HL-60/S4 treated with retinoic acid at 250 ng/mL for 4 days and 3 days (cell line): ENCODE measurements at regions not wholly inside any gene's neighbourhood (a gene's known extent, or its start where the extent isn't known, plus 50 kb on each side); places are given as distances from the start of the nearest gene placed in this dataset.

Experiments used
- in situ Hi-C: fragments of 300-500 bp; cut with MboI; formaldehyde crosslinking; loops from 2 replicates; pipeline ENCODE4 v1.7.0; 2022; ENCODE audit warnings: low sequenced_read_pairs

DNA sequence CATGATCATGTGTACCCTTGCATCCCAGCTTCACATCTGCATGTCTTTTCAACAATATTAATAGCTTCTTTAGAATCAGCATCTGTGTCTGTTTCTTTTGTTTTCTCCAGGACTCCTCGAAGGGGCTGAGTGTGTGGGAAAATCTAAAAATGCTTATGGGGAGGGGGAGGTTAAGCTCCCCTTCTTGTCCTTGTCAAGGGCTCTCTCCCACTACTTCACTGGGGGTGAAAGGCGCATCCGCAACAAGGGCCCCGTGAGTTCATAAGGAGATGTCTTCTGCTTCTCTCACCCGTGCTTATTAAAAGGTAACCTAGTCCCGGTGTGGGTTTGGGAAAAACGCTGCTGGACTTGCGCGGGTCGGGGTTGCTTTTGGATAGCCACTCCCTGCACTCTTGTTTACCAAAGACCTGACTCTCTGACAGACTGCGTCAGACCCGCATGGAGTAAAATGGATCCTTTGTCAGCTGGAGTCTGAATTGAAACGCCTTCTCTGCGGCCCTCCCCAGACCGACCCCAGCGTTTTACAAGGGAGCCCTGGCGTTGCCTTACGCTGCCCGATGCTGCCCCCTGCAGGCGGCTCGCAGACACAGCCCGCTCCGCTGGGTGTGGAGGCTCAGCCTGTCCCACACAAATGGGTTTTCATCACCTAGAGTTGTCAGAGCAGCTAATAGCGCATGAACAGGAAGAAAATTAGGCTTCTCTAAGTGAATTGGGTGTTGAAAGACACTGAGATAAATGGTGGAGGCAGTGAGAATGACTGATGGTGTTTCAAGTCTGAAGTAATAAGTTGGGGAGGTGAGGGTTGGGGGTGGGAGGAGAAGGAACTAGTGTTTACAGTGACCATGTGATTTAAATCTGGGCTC, 53.8 kb downstream of the IER5 start:
- in situ Hi-C loops: loop anchor here (5.0 to 10.0 kb wide), 2 partner anchors 60 to 258 kb away; no protein-coding TSS in a partner anchor

DNA sequence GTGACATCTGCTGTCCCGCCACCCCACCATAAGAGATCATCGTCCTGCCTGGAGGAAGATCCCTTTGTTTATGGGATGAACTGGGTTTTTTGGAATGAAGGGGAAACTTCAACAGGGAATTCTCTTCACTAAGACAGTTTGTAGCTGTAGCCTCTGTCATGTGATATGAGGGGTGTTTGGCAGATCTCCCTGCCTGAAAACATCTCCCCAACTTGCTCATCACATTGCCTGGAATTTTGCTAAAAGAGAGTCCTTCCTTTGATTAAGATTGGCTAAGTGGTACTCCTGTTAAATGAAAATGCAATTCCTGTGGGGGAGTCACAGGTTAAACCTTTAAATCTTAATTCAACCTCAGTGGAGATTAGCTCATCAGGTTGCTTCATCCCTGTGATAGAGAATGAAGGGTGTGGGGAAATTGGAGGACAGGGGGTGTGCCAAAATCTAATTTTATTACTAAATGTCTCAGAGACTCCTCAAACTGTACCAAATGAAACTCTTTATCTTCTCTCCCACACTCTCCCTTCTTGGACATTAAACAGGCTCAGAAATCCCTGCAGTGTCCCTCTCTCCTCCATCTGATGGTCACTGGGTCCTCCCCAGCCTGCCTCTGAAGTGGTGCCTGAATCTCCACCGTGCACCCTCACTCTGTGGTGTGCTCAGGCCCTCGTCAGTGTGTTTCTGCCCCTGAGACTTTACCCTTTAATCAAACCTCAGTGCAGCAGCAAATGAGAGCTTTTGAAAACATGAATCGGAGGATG, 54.8 kb downstream of the IER5 start:
- in situ Hi-C loops: loop anchor here (5.0 to 10.0 kb wide), 2 partner anchors 61 to 258 kb away; no protein-coding TSS in a partner anchor

DNA sequence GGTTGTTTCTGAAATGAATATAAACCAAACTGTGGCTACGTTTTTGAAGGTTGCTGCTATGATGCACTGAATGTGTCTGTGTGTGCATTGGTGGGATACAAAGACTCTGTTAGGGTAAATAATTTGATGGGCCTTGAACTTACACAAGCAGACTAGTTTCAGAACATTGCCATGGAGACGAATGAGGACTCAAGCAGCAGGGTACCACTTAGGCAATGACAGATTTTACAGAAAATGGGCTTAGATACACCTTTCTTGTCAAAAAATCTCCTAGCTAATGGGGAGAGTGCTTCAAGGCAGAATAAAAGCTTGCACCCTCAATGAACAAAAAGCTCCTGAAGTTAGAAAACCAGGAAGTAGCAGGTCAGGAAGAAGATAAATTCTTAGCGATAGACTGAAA, 55.7 kb downstream of the IER5 start:
- in situ Hi-C loops: loop anchor here (5.0 to 10.0 kb wide), 2 partner anchors 62 to 259 kb away; no protein-coding TSS in a partner anchor

DNA sequence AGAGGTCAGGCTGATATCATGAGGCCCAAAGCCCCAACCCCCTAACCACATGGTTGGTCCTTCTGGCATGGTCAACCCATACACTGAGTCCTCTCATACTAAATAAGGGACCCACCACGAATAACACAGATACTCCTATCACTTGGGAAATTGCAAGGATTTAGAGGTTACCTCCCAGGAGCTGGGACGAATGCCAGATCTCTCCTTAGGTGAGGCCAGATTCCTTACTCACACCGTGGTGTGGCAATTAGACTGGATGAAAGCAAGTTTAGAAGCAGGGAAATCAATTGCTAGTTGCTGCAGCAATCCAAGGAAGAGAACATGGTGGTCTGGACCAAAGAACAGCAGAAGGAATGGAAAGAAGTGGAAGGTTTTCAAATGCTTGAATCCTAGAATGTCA, 60.1 kb downstream of the IER5 start:
- in situ Hi-C loops: loop anchor here (10.0 kb wide), 1 partner anchor 264 kb away; no protein-coding TSS in a partner anchor

DNA sequence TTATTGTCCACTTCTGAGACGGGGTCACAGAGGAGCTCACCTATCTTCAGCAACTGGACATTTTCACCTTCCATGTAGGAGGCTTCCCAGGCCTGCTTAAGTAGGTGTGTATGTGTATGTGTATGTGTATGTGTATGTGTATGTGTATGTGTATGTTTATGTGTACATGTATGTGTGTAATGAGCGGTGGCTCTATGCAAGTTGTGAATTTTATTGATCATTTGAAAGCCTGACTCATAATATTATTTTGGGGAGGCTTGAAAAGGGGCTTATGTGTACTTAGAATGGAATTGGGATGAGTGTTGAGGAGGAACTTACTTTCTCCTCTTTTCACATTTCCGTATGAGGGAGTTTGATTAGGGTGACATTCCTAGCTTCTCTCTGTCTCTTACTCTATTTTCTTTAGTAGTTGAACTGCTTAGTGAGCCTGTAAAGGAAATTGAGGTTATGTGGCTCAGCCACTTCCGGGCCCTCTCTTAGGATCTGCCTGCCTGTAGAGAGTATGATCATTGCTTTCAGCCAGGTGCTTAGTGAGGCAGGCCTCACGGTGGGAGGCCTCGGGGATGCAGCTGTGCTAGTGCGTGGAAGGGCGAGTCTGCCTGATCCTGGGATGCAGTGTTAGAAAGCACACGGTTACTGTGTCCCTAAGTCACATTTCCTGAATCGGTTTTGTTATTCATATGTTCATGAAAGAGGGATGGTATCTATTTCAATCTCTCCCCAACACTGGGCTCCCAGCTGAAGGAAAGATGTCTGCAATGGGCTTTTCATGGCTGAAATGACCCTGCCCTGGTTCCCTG, 61.0 kb downstream of the IER5 start:
- in situ Hi-C loops: loop anchor here (10.0 kb wide), 1 partner anchor 265 kb away; no protein-coding TSS in a partner anchor

DNA sequence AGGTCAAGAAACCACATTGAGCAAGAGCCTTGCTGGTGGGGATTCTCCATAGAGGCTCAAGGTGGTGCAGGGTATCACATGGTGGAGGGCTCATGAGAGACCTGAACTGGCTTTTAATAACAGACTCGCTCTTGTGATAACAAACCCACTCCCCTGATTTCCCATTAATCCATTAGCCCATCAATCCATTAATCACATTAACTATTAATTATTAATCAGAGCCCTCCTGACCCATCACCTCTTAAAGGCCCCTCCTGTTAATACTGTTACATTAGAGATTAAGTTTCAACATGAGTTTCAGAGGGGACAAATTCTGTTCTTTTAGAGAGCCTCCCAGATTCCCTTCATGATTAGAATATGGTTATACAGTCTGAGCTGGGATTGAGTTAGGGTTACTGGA, 61.8 kb downstream of the IER5 start:
- in situ Hi-C loops: no loop called here

DNA sequence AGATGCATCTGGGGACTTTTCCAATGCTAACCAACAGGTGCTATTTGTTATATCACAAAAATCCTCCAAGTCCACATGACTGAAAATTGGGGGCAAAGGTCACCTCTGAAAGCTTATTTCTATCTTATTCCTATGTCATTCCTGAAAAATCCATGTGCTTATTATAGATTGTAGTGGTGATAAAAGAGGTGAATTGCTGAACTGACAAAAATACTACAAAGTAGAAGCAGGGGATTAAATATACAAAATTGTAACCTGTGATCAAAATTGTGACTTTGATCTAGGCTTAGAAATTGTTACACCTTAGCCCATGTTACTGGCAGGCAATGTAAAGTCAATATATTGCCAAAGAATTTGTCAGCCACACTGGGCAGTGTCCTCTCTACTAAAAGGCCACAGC, 62.3 kb downstream of the IER5 start:
- in situ Hi-C loops: no loop called here

DNA sequence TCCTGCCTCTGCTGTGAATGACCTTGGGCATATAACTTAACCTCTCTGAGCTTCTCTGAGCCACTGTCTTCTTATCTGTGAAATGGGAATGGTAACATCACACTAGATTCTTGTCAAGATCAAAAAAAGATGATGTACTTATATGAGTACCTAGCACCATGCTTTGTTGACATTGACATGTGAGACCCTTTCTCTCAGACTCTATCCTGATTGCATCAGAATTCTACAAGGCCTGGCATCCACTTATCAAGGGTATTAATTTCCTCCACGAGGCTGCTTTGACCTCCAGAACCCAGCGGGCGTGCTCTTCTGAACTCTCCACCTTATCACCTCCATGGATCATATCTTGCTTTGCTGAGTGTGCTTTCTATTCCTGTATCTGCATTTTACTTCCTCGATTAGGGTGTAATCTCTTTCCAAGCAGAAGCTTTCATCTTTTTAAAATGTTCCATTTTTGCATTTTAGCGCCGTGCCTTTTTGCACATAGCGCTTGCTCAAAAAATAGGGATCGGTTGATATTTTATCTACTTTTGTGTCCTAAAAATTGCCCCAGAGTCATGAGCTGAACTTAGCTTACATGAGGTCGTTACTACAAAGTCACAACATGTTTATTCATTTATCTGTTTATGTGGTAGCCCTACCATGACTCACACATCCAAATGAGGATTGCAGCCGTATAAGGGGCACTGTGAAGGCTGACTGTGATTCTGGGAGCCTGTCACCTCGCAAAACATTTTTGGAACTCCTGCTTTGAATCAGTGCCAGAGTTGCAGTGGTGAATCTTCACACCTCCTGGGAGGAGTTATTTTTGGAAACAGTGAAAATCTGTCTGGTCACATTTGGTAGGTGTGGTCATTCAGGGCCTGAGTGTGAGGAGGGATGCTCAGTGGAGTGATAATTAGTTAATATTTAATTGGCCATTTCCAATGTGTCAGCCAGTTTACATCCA, 63.2 kb downstream of the IER5 start:
- in situ Hi-C loops: no loop called here

DNA sequence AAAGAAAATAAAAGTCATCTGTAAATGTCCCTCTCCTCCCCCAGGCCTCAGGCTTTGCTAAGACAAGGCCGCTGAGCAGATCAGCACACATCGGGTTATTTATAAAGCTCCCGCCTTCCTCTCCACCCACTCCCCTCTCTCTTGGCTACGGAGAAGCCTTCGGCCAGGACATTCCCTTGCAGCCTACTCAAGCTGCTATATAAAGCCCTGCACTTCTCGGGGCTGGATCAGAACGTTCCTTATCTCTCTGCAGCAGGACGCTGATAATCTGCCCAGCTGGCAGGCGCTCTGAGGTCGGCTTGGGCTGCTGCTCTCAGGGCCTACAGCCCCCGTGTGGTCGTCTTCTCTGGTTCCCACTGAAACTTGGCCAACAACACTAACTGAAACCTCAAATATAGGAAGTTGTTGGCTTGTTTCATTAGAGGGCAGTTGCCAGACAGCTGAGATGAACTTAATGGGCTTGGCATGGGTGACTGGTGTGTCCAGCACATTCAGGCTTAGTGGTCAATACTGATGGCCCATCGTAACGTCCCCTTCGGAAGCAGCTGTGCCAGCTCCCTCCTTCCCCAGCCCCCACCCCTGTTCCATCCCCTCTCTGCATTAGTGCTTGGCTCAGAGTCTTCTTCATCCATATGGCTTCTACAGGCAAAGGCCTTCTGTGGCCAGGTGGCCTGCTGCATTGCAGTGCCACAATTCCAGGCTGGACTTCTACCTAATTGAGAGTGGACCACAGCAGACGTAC, 64.6 kb downstream of the IER5 start:
- in situ Hi-C loops: no loop called here

DNA sequence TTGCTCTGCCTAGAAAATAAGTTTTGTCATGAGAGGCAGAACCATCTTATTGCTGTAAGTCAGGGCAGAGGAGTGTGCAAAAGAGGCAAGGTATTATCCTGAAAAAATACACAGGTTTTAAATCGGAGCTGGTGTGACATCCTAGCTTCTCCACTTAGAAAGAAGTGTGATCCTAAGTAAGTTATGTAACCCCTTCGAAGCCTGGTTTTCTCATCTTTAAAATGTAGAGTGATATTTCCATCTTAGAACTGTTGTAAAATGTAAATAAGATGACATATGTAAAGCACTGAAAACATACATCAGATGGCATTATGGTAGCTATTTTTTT, 65.1 kb downstream of the IER5 start:
- in situ Hi-C loops: no loop called here

DNA sequence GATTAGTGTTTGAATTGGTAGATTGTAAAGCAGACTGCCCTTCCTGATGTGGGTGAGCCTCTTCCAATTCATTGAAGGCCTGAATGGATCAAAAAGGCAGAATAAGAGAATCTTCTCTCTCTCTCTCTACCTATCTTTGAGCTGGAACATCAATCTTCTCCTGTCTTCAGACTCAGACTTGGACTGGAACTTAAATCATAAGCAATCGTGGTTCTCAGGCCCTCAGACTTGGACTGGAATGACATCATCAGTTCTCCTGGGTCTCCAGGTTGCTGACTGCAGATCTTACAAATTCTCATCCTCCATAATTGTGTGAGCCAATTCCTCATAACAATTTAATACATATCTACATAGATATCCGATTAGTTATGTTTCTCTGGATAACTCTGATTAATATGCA, 66.8 kb downstream of the IER5 start:
- in situ Hi-C loops: no loop called here

DNA sequence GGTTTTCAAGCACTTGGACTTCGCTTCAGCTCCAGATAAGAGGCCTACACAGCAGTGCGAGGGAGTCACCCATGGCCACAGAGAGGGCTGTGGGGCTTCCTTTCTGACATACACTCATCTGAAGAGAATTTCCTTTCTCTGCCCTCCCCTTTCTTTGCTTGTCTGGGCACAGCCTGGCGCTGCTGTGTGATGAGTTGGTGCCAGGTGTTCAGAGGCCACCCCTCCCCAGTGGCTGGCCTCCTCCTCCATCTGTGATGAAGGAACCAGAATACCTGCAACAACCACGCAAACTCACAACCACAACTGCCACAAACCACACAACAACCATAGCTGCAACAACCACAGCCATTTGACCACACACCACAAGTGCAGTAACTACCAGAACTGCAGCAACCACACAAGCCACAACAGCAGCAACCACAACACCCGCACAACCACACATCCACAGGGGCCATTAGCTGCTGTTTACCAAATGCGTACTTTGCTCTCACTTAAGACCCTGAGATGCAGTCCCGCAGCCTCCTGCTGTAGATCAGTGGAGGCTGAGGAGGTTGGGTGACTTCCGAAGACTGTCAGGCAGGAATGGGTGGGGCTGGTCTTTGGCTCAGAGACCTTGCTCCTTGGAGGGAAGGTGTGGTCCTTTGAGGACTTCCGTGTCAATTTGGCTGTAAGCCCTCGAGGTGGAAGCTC, 71.1 kb downstream of the IER5 start:
- in situ Hi-C loops: loop anchor here (10.0 kb wide), 1 partner anchor 645 kb away; no protein-coding TSS in a partner anchor

DNA sequence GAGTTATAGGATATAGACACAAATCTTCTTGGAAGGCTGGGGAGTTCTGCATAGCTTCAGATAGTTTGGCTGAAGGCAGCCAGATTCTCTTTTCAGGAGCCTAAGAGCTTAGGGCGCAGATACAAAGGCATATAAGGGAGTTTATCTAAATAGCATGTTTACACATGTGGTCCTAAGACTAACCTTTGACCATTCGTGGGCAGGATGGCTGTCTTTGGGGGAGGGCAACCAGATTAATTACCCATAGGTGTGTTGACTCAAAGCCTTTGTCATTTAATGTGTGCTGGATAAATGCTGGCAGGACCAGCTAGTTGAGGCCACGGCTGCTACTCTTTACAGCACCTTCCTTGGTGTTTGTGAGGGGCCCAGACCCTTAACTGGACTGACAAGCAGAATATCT, 71.8 kb downstream of the IER5 start:
- in situ Hi-C loops: loop anchor here (10.0 kb wide), 1 partner anchor 646 kb away; no protein-coding TSS in a partner anchor

DNA sequence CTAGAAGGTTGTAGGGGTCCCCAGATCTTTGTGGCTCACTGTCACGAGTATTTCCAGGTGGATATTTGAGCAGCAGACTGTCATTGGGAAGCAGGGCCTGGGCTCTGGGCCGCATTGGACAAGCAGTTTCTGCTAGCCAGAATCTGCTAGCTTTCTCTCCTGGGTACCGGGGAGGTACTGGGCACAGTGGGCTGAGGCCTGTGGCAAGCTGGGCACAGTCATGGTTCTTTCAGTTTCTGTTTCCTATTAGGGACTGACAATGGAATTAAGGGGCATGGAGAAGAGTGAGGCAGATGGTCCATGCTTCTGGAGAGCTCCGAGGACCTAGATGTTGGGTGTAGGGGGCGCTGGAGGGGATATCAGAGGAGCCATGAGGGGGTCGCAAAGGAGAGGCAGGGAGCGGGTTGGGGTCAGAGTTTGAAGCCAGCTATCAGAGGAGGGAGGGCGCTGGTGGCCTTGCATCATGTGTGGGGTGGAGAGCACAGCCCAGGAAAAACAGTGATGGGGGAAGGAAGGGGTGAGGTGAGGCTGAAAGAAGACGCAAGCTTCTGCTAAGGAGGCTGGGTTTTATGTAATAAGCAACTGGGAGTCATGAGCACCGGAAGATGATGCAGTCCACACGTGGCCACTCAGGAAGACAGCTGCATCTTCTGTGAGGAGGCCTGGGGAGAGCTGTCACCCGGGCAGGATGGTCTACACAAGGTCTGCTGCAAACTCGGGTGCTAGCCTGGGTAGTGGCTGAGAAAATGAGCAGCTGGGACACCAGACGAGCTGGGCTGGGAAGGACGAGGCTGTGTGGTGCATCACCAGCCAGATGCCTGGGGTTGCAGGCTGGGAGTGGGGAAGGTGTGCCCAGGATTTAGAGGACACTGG, 72.7 kb downstream of the IER5 start:
- in situ Hi-C loops: loop anchor here (10.0 kb wide), 1 partner anchor 646 kb away; no protein-coding TSS in a partner anchor

DNA sequence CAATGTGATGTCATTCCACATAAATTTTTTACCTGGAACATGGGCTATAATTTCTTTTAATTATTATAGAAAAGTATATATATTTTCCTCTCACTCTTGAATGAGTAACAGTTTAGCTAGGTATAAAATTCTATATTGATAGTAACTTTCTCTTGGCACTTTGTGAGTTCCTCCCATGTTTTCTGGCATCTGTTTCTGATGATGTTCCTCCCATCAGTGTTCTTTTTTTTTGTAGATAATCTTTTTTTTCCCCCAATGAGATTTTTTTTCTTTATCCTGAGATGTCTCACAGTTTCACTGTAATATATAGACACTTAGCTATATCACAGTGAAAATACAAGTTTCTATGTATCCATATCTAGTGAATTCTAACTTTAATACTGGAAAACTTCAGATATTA, 75.2 kb downstream of the IER5 start:
- in situ Hi-C loops: loop anchor here (10.0 kb wide), 1 partner anchor 649 kb away; no protein-coding TSS in a partner anchor

DNA sequence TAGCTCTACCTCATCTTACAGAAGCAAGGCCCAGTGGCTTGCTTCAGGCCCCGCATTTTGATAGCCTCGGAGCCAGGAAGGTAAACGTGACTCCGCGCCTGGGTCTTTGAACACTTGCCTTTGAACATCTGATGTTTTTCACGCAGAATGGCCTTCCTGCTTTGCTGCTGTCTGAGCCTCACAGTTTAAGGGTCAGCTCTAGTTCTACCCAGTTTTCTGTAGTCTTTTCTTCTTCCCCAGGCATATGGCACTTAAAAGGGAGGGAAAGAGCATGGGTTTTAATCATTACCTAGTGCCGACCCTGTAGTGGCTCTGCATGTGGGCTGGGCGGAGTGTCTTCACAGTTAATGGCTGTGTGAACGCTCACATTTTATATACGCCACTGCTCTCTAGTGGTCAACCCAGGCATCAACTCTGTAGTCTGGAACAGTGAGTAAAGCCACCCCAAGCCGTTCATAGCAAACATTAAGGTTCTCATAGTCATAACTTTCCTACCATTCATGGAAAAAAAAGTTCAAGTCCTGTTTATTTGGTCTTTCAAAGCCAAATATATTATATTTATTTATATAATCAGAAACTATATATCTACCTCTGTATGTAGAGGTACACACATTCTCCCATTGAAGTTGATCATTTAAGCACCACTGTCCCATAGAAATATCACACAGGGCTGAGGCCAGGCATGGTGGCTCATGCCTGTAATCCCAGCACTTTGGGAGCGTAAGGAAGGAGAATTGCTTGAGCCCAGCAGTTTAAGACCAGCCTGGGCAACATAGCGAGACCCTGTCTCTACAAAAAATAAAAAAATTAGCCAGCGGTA, 78.1 kb downstream of the IER5 start:
- in situ Hi-C loops: loop anchor here (10.0 kb wide), 1 partner anchor 652 kb away; no protein-coding TSS in a partner anchor
